ENCODE measurements at regions not wholly inside any gene's neighbourhood (a gene's known extent, or its start where the extent isn't known, plus 50 kb on each side); places are given as distances from the start of the nearest gene placed in this dataset.

GRCh38 chr10:118175148-118175547 is 128.4 kb upstream of the RAB11FIP2 start:
- no peak for DNase-seq (ENCODE audit: low read depth in 2 of 2)

- no peak for DNase-seq (ENCODE audit: low read depth in 2 of 2)
Observed at GRCh38 chr10:118173296-118173695, 126.6 kb upstream of the RAB11FIP2 start.

- no peak for DNase-seq (ENCODE audit: low read depth in 2 of 2)
Observed at GRCh38 chr10:118171861-118172260, 125.1 kb upstream of the RAB11FIP2 start.

- no peak for DNase-seq (ENCODE audit: low read depth in 2 of 2)
Observed at GRCh38 chr10:118167056-118167700, 120.4 kb upstream of the RAB11FIP2 start.

GRCh38 chr10:118163217-118163616 is 116.5 kb upstream of the RAB11FIP2 start:
- no peak for DNase-seq (ENCODE audit: low read depth in 2 of 2)

- DNase-seq (ENCODE audit: low read depth in 2 of 2) = no peak
Observed at GRCh38 chr10:118161461-118162246, 114.9 kb upstream of the RAB11FIP2 start.

GRCh38 chr10:118153287-118153686 is 106.5 kb upstream of the RAB11FIP2 start:
- DNase-seq (ENCODE audit: low read depth in 2 of 2) = no peak

- DNase-seq (ENCODE audit: low read depth in 2 of 2) = no peak
Observed at GRCh38 chr10:118151461-118151860, 104.7 kb upstream of the RAB11FIP2 start.

GRCh38 chr10:118148247-118148646 is 101.5 kb upstream of the RAB11FIP2 start:
- no peak for DNase-seq (ENCODE audit: low read depth in 2 of 2)

GRCh38 chr10:118145256-118145655 is 98.5 kb upstream of the RAB11FIP2 start:
- no peak for DNase-seq (ENCODE audit: low read depth in 2 of 2)

- no peak for DNase-seq (ENCODE audit: low read depth in 2 of 2)
Observed at GRCh38 chr10:118141471-118141870, 94.7 kb upstream of the RAB11FIP2 start.

GRCh38 chr10:118139321-118139720 is 92.6 kb upstream of the RAB11FIP2 start:
- DNase-seq (ENCODE audit: low read depth in 2 of 2) = no peak

GRCh38 chr10:118128675-118129074 is 81.9 kb upstream of the RAB11FIP2 start:
- DNase-seq (ENCODE audit: low read depth in 2 of 2) = no peak

- DNase-seq (ENCODE audit: low read depth in 2 of 2) = no peak
Observed at GRCh38 chr10:118118716-118119115, 72.0 kb upstream of the RAB11FIP2 start.

GRCh38 chr10:118116715-118117449 is 70.1 kb upstream of the RAB11FIP2 start:
- DNase-seq (ENCODE audit: low read depth in 2 of 2) = no peak

- no peak for DNase-seq (ENCODE audit: low read depth in 2 of 2)
Observed at GRCh38 chr10:118116362-118116714, 69.6 kb upstream of the RAB11FIP2 start.

- no peak for DNase-seq (ENCODE audit: low read depth in 2 of 2)
Observed at GRCh38 chr10:118115701-118116100, 69.0 kb upstream of the RAB11FIP2 start.

- no peak for DNase-seq (ENCODE audit: low read depth in 2 of 2)
Observed at GRCh38 chr10:118114992-118115391, 68.3 kb upstream of the RAB11FIP2 start.

- DNase-seq (ENCODE audit: low read depth in 2 of 2) = no peak
Observed at GRCh38 chr10:118112543-118113125, 65.9 kb upstream of the RAB11FIP2 start.

- no peak for DNase-seq (ENCODE audit: low read depth in 2 of 2)
Observed at GRCh38 chr10:118110750-118111149, 64.0 kb upstream of the RAB11FIP2 start.

GRCh38 chr10:118108194-118109026 is 61.7 kb upstream of the RAB11FIP2 start:
- no peak for DNase-seq (ENCODE audit: low read depth in 2 of 2)
